ENCODE measurements at regions not wholly inside any gene's neighbourhood (a gene's known extent, or its start where the extent isn't known, plus 50 kb on each side); places are given as distances from the start of the nearest gene placed in this dataset.

GRCh38 chr13:44104969-44105368 lies 225.3 kb downstream of the LACC1 start:
- Histone ChIP-seq H3K79me2 (ENCODE audit: control insufficient read depth, insufficient read depth, low read length) (no peaks in the 10 kb centered on the region), H3K9me3 (ENCODE audit: control insufficient read depth, insufficient read depth, low read depth, low read length) (no peaks in the 10 kb centered on the region), H3K4me3 (replicated peaks in 1 of 4; ENCODE audit: control extremely low read depth in 1 of 4, insufficient read depth in 1 of 4, low read depth in 3 of 4, low read length in 4 of 4) (no peak overlapping the region), H3K4me1 (ENCODE audit: control insufficient read depth, extremely low read depth, insufficient read depth, low read length) (no peaks in the 10 kb centered on the region), H3K4me2 (ENCODE audit: extremely low read depth, insufficient read depth, low read length) (no peak overlapping the region), H2AFZ (ENCODE audit: low read length) (no peak overlapping the region), H3K27ac (ENCODE audit: insufficient read depth, low read length) (no peak overlapping the region), H3K36me3 (ENCODE audit: control insufficient read depth, insufficient read depth, low read length) (no peaks in the 10 kb centered on the region), H3K9ac (ENCODE audit: insufficient read depth, low read length) (no peak overlapping the region), H3K27me3 (ENCODE audit: control insufficient read depth, insufficient read depth, low read length) (peaks cover 6% of the 10 kb centered on the region), H4K20me1 (ENCODE audit: control insufficient read depth, extremely low read depth, insufficient read depth, low read length) (no peaks in the 10 kb centered on the region)
- no peak for DNase-seq (ENCODE audit: low read depth in 2 of 2)
- TF ChIP-seq, protein P1, sequence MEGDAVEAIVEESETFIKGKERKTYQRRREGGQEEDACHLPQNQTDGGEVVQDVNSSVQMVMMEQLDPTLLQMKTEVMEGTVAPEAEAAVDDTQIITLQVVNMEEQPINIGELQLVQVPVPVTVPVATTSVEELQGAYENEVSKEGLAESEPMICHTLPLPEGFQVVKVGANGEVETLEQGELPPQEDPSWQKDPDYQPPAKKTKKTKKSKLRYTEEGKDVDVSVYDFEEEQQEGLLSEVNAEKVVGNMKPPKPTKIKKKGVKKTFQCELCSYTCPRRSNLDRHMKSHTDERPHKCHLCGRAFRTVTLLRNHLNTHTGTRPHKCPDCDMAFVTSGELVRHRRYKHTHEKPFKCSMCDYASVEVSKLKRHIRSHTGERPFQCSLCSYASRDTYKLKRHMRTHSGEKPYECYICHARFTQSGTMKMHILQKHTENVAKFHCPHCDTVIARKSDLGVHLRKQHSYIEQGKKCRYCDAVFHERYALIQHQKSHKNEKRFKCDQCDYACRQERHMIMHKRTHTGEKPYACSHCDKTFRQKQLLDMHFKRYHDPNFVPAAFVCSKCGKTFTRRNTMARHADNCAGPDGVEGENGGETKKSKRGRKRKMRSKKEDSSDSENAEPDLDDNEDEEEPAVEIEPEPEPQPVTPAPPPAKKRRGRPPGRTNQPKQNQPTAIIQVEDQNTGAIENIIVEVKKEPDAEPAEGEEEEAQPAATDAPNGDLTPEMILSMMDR (conservative IDR thresholded peaks at IDR 0.05 in 1 of 2, IDR thresholded peaks at IDR 0.05 in 1 of 2; ENCODE audit: low read depth in 1 of 2, low read length in 2 of 2): no peak
- no peak for TF ChIP-seq EZH2 (IDR thresholded peaks at IDR 0.05; ENCODE audit: low read length, missing control alignments)

- Histone ChIP-seq H3K27me3 (ENCODE audit: control insufficient read depth, insufficient read depth, low read length) (peaks cover 6% of the 10 kb centered on the region), H3K79me2 (ENCODE audit: control insufficient read depth, insufficient read depth, low read length) (no peaks in the 10 kb centered on the region), H4K20me1 (ENCODE audit: control insufficient read depth, extremely low read depth, insufficient read depth, low read length) (no peaks in the 10 kb centered on the region), H3K4me3 (replicated peaks in 1 of 4; ENCODE audit: control extremely low read depth in 1 of 4, insufficient read depth in 1 of 4, low read depth in 3 of 4, low read length in 4 of 4) (no peak overlapping the region), H3K27ac (ENCODE audit: insufficient read depth, low read length) (no peak overlapping the region), H3K4me2 (ENCODE audit: extremely low read depth, insufficient read depth, low read length) (no peak overlapping the region), H2AFZ (ENCODE audit: low read length) (no peak overlapping the region), H3K36me3 (ENCODE audit: control insufficient read depth, insufficient read depth, low read length) (no peaks in the 10 kb centered on the region), H3K9ac (ENCODE audit: insufficient read depth, low read length) (no peak overlapping the region), H3K9me3 (ENCODE audit: control insufficient read depth, insufficient read depth, low read depth, low read length) (no peaks in the 10 kb centered on the region), H3K4me1 (ENCODE audit: control insufficient read depth, extremely low read depth, insufficient read depth, low read length) (no peaks in the 10 kb centered on the region)
- DNase-seq (ENCODE audit: low read depth in 2 of 2): no peak
- TF ChIP-seq, protein P1 (conservative IDR thresholded peaks at IDR 0.05 in 1 of 2, IDR thresholded peaks at IDR 0.05 in 1 of 2; ENCODE audit: low read depth in 1 of 2, low read length in 2 of 2): no peak
- no peak for TF ChIP-seq EZH2 (IDR thresholded peaks at IDR 0.05; ENCODE audit: low read length, missing control alignments)
Measured at GRCh38 chr13:44106266-44107152, 226.8 kb downstream of the LACC1 start.

DNA sequence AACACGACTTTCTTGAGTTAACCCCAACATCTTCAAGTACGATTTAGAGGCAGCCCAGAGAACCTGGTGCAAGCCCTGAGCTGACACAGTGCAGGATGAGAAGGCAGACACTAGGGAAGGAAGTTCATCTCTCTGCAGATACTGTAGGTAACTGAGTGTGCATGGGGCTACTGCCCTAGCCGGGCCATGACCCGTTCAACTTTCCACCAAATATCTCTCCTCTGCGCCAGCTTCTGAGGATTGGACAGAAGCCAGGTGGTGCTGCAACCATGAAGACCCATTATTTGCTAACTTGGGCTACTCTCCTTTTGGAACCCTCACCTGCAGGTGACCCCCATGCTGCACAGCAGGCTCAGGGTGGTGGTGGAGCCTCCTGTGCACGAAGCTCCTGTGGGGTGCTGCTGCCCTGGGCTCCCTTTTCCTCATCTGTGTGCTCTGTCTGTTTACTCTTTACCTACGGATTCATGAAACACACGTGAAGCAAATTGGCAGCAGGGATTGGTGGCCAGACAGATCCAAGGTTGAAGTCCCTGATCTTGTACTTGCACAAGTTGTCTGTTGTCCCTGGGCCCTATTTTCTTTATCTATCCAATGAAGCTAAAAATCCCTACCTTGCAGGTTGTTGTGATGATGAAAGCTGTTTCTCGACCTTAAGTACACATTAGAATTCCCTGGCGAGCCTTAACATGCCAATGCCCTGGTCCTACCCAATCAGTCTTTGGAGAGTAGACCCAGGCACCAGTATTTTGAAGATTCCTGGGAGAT lies 227.8 kb downstream of the LACC1 start:
- H4K20me1 ChIP-seq (ENCODE audit: control insufficient read depth, extremely low read depth, insufficient read depth, low read length): no peaks in the 10 kb centered on the region
- TF ChIP-seq, protein P1 (conservative IDR thresholded peaks at IDR 0.05 in 1 of 2, IDR thresholded peaks at IDR 0.05 in 1 of 2; ENCODE audit: low read depth in 1 of 2, low read length in 2 of 2): no peak
- TF ChIP-seq EZH2 (IDR thresholded peaks at IDR 0.05; ENCODE audit: low read length, missing control alignments): no peak
- no peak for DNase-seq (ENCODE audit: low read depth in 2 of 2)
- no peaks in the 10 kb centered on the region for H3K4me1 ChIP-seq (ENCODE audit: control insufficient read depth, extremely low read depth, insufficient read depth, low read length)
- H3K36me3 ChIP-seq (ENCODE audit: control insufficient read depth, insufficient read depth, low read length): no peaks in the 10 kb centered on the region
- no peak overlapping the region for H3K27ac ChIP-seq (ENCODE audit: insufficient read depth, low read length)
- H3K79me2 ChIP-seq (ENCODE audit: control insufficient read depth, insufficient read depth, low read length): no peaks in the 10 kb centered on the region
- no peak overlapping the region for H2AFZ ChIP-seq (ENCODE audit: low read length)
- H3K9ac ChIP-seq (ENCODE audit: insufficient read depth, low read length): no peak overlapping the region
- H3K9me3 ChIP-seq (ENCODE audit: control insufficient read depth, insufficient read depth, low read depth, low read length): no peaks in the 10 kb centered on the region
- H3K27me3 ChIP-seq (ENCODE audit: control insufficient read depth, insufficient read depth, low read length): peaks cover 6% of the 10 kb centered on the region
- no peak overlapping the region for H3K4me3 ChIP-seq (replicated peaks in 1 of 4; ENCODE audit: control extremely low read depth in 1 of 4, insufficient read depth in 1 of 4, low read depth in 3 of 4, low read length in 4 of 4)
- no peak overlapping the region for H3K4me2 ChIP-seq (ENCODE audit: extremely low read depth, insufficient read depth, low read length)

Measured in fibroblast of lung (primary cell).